ENCODE measurements at regions not wholly inside any gene's neighbourhood (a gene's known extent, or its start where the extent isn't known, plus 50 kb on each side); places are given as distances from the start of the nearest gene placed in this dataset.
"Not testable (repeated sequence)": the region's sequence is repeated elsewhere in the genome, so short reads cannot be mapped to it uniquely, and the experiment has no call there.

DNA sequence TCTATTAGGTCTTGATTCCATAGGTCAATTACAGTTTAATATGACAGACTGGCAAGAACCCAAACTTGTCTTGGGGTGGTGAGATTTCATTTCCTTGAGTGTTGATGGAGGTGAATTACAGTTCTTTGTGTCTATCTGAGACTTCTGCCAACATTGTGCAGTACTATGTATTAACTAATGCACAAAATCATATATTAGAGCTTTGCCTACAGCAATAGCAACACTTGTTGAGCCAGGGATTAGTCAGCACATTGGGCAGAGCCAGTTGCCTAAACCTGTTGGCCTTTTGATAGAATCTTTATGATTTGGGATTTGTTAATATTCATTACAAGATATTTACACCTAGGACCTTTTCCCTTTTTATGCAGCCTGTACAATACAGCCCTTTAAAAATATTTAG is 135.3 kb upstream of the CENPW start:
- intact Hi-C loops (cut with DNase I; ENCODE audit: low total_unique reads), result no loop called here
- Histone ChIP-seq H3K27me3 (no peaks in the 10 kb centered on the region), H3K27ac (no peak overlapping the region), H3K36me3 (no peaks in the 10 kb centered on the region), H3K4me1 (no peaks in the 10 kb centered on the region), H3K9me3 (no peaks in the 10 kb centered on the region), H3K4me3 (no peak overlapping the region)
- TF ChIP-seq POLR2A (IDR thresholded peaks at IDR 0.05), result no peak
- TF ChIP-seq CTCF (IDR thresholded peaks at IDR 0.05), result no peak
- DNase-seq, result no peak

- intact Hi-C loops (cut with DNase I; ENCODE audit: low total_unique reads), result no loop called here
- Histone ChIP-seq H3K9me3 (no peaks in the 10 kb centered on the region), H3K4me1 (no peaks in the 10 kb centered on the region)
These were observed 133.2 kb upstream of the CENPW start for GRCh38 chr6:126206504-126207246.

DNA sequence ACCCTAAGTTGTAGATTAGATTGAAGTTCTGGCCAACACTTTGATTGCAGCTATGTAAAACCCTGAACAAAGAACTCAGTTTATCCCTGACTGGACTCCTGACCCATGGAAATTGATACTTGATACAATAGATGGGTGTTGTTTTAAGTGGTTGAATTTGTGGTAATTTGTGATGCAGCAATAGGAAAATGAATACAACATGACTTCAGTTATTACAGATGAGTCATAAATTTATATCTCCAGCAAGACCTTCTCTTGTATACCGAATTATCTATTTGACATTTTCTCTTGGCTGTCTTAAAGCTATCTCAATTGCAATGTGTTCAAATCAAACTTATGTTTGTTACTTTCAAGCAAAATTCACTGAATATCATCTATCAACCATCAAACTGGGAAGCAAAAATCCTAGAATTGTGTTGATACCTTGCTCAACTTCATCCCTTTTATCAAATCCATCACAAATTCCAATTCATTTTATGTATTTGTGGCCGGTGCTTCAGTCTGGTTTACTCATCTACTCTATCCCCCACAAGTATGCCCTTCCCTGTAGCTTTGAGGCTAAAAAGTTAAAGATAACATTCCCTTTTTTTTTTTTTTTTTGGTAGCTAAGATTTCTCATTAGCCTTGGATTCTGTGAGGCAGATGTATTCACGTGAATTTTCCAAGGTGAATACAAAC is 129.4 kb upstream of the CENPW start:
- H3K4me1 ChIP-seq, result no peaks in the 10 kb centered on the region
- H3K4me3 ChIP-seq, result no peak overlapping the region
- no peak for DNase-seq
- H3K9me3 ChIP-seq, result no peaks in the 10 kb centered on the region
- intact Hi-C loops (cut with DNase I; ENCODE audit: low total_unique reads), result no loop called here
- TF ChIP-seq CTCF (IDR thresholded peaks at IDR 0.05) (no peak), POLR2A (IDR thresholded peaks at IDR 0.05) (no peak)
- H3K27ac ChIP-seq, result peak overlapping the region in 1 of 2 donors; percentile 41
- H3K27me3 ChIP-seq, result no peaks in the 10 kb centered on the region
- no peaks in the 10 kb centered on the region for H3K36me3 ChIP-seq

More at GRCh38 chr6:126206504-126207246, 133.2 kb upstream of the CENPW start:
- Histone ChIP-seq H3K27ac (peak overlapping the region; percentile 11 to 41), H3K27me3 (no peaks in the 10 kb centered on the region), H3K4me3 (no peak overlapping the region), H3K36me3 (no peaks in the 10 kb centered on the region)
- no peak for DNase-seq
- TF ChIP-seq CTCF (IDR thresholded peaks at IDR 0.05), result no peak
- no peak for TF ChIP-seq POLR2A (IDR thresholded peaks at IDR 0.05)

DNA sequence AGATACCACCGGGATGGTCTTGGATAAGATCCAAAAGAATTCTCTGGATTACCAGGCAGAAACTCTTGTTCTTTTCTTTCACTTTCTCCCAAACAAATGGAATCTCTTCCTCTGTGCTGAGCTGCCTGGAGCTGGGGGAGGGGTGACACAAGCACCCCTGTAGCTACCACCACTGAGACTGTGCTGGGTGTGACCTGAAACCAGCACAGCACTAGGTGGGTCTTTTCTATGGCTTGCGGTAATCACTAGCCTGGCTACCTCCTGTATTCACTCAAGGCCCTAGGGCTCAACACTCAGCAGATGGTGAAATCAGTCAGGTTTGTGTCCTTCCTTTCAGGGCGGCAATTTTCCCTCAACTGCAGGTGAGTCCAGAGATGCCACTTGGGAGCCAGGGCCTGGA is 122.4 kb upstream of the CENPW start:
- intact Hi-C loops (cut with DNase I; ENCODE audit: low total_unique reads), result no loop called here
- Histone ChIP-seq H3K4me3 (no peak overlapping the region), H3K36me3 (no peaks in the 10 kb centered on the region), H3K27ac (no peak overlapping the region), H3K27me3 (no peaks in the 10 kb centered on the region), H3K4me1 (no peaks in the 10 kb centered on the region), H3K9me3 (no peaks in the 10 kb centered on the region)
- TF ChIP-seq POLR2A (IDR thresholded peaks at IDR 0.05) (no peak), CTCF (IDR thresholded peaks at IDR 0.05) (no peak)
- no peak for DNase-seq

- H3K4me1 ChIP-seq; H3K27ac ChIP-seq; DNase-seq; H3K4me3 ChIP-seq; intact Hi-C loops (cut with DNase I; ENCODE audit: low total_unique reads); H3K36me3 ChIP-seq; H3K9me3 ChIP-seq; H3K27me3 ChIP-seq: not testable (repeated sequence)
These were observed 119.0 kb upstream of the CENPW start for GRCh38 chr6:126220901-126221300.

All from uterus (tissue), 3 donors.